GM12878 (cell line): ENCODE measurements at regions not wholly inside any gene's neighbourhood (a gene's known extent, or its start where the extent isn't known, plus 50 kb on each side); places are given as distances from the start of the nearest gene placed in this dataset.

ENCODE experiments used
- ATAC-seq: fragments of 200-7000 bp; cut with Tn5 transposase; 3 replicates; pipeline ENCODE4 v1.9.1; 2020; ENCODE audit warnings: mild to moderate bottlenecking, moderate library complexity
- BruUV-seq: library from RNA; stranded (reverse); fragments of 400-500 nt; replicated peaks from 2 replicates; lab custom pipeline; 2021; lab: Mats Ljungman, UMichigan
- CTCF ChIA-PET: fragments of 300-600 bp; sonication (Branson Sonifier 250); formaldehyde crosslinking; extraction: SDS; loops from one replicate; lab custom pipeline; 2021; ENCODE audit warnings: inconsistent platforms; lab: Yijun Ruan, JAX
- POLR2A ChIA-PET: fragments of 350-600 bp; formaldehyde crosslinking; extraction: SDS; loops from one replicate; lab custom pipeline; 2021; ENCODE audit warnings: inconsistent platforms; lab: Charles Lee
- RAD21 ChIA-PET: fragments of 300-600 bp; sonication (Branson Sonifier 250); formaldehyde crosslinking; loops from one replicate; lab custom pipeline; 2023; ENCODE audit warnings: antibody characterized with exemption; ENCODE audit not compliant: unreplicated experiment; lab: Charles Lee
- SMC1A ChIA-PET: fragments of 300-600 bp; sonication (Branson Sonifier 250); formaldehyde crosslinking; loops from one replicate; lab custom pipeline; 2023; ENCODE audit not compliant: unreplicated experiment, uncharacterized antibody; lab: Charles Lee
- DNase-seq: peaks from one replicate; pipeline ENCODE4 v3.0.0-alpha.2; 2011; ENCODE audit warnings: low read depth, low spot score
- FAIRE-seq: peaks from 3 replicates; lab custom pipeline; 2011; peaks lifted over from hg19 to GRCh38; lab: Jason Lieb, UNC
- H2AFZ ChIP-seq: 2 replicates; pipeline ENCODE4 v1.6.0; 2011; ENCODE audit warnings: low read depth, low read length, control low read depth; ENCODE audit not compliant: control insufficient read depth
- H3K27ac ChIP-seq: 2 replicates; pipeline ENCODE4 v1.5.1; 2011; ENCODE audit warnings: control low read depth; ENCODE audit not compliant: control insufficient read depth, insufficient read depth
- H3K27me3 ChIP-seq, 2 experiments: replicated peaks in 1 of 2; 2 replicates each; pipeline versions ENCODE4 v1.6.0 to v1.6.1; 2011; ENCODE audit warnings: low read length in 1 of 2; ENCODE audit not compliant: control insufficient read depth in 2 of 2, insufficient read depth in 2 of 2
- H3K36me3 ChIP-seq, 2 experiments: 2 replicates each; pipeline ENCODE4 v1.5.1; 2011; ENCODE audit warnings: low read length in 1 of 2; ENCODE audit not compliant: control insufficient read depth in 2 of 2, insufficient read depth in 2 of 2
- H3K4me1 ChIP-seq: 2 replicates; pipeline ENCODE4 v1.6.1; 2011; ENCODE audit warnings: mild to moderate bottlenecking, low read length, moderate library complexity, mixed read lengths; ENCODE audit not compliant: control insufficient read depth, insufficient read depth
- H3K4me2 ChIP-seq: 2 replicates; pipeline ENCODE4 v1.6.0; 2011; ENCODE audit warnings: control low read depth; ENCODE audit not compliant: control insufficient read depth, insufficient read depth
- H3K4me3 ChIP-seq: fragments of 200-600 bp; sonication (generic); 2 replicates; pipeline ENCODE4 v1.5.1; 2016
- H3K79me2 ChIP-seq: 2 replicates; pipeline ENCODE4 v1.6.0; 2011; ENCODE audit warnings: low read length; ENCODE audit not compliant: control insufficient read depth, insufficient read depth
- H3K9ac ChIP-seq: 2 replicates; pipeline ENCODE4 v1.8.0; 2011; ENCODE audit warnings: low read length, control low read depth, mixed read lengths; ENCODE audit not compliant: control insufficient read depth, insufficient read depth
- H3K9me3 ChIP-seq: replicated peaks from 3 replicates; pipeline ENCODE4 v1.5.1; 2011; ENCODE audit warnings: mild to moderate bottlenecking, low read length; ENCODE audit not compliant: control insufficient read depth, insufficient read depth
- H4K20me1 ChIP-seq: 2 replicates; pipeline ENCODE4 v1.6.0; 2011; ENCODE audit not compliant: control insufficient read depth, insufficient read depth
- CBFB ChIP-seq: IDR thresholded peaks from 2 replicates; pipeline ENCODE4 v1.6.1; 2016; ENCODE audit warnings: antibody characterized with exemption, low read depth
- ESRRA ChIP-seq: IDR thresholded peaks from 2 replicates; pipeline ENCODE4 v1.6.1; 2012; ENCODE audit warnings: mild to moderate bottlenecking, low read length, improper control_type of control experiment
- ETV6 ChIP-seq, 2 experiments: fragments of 450-650 bp in 1 of 2; IDR thresholded peaks in 1 of 2; conservative IDR thresholded peaks in 1 of 2; 2 replicates each; pipeline ENCODE4 v1.6.1; 2014; ENCODE audit warnings: antibody characterized with exemption in 1 of 2, borderline replicate concordance in 1 of 2, low read depth in 1 of 2, mild to moderate bottlenecking in 1 of 2, moderate library complexity in 1 of 2
- KLF5 ChIP-seq: fragments of 450-650 bp; IDR thresholded peaks from 2 replicates; pipeline ENCODE4 v1.6.1; 2014; ENCODE audit warnings: mild to moderate bottlenecking; ENCODE audit not compliant: partially characterized antibody
- LARP7 ChIP-seq: fragments of 450-650 bp; IDR thresholded peaks from 2 replicates; pipeline ENCODE4 v1.6.1; 2017; ENCODE audit warnings: mild to moderate bottlenecking
- PAX5 ChIP-seq: IDR thresholded peaks from 2 replicates; pipeline ENCODE4 v1.6.1; 2011; ENCODE audit warnings: low read depth, low read length, borderline replicate concordance
- RCOR1 ChIP-seq: conservative IDR thresholded peaks from 2 replicates; pipeline ENCODE4 v1.6.1; 2012; ENCODE audit warnings: low read depth, low read length, improper control_type of control experiment
- SMAD1 ChIP-seq: fragments of 450-650 bp; IDR thresholded peaks from 2 replicates; pipeline ENCODE4 v1.6.1; 2018; ENCODE audit warnings: mild to moderate bottlenecking, low read depth; ENCODE audit not compliant: partially characterized antibody
- SMAD5 ChIP-seq: IDR thresholded peaks from 2 replicates; pipeline ENCODE4 v1.6.1; 2016; ENCODE audit warnings: antibody characterized with exemption, low read depth
- SMC3 ChIP-seq: IDR thresholded peaks from 2 replicates; pipeline ENCODE4 v1.6.1; 2011; ENCODE audit warnings: low read length, improper control_type of control experiment, borderline replicate concordance
- SUZ12 ChIP-seq: fragments of 200-600 bp; sonication (generic); IDR thresholded peaks from one replicate; pipeline ENCODE4 v1.6.1; 2018; ENCODE audit warnings: antibody characterized with exemption, mild to moderate bottlenecking; ENCODE audit not compliant: unreplicated experiment
- TARDBP ChIP-seq: IDR thresholded peaks from 2 replicates; pipeline ENCODE4 v1.6.1; 2016; ENCODE audit warnings: borderline replicate concordance
- TBL1XR1 ChIP-seq: IDR thresholded peaks from 2 replicates; pipeline ENCODE4 v1.6.1; 2012; ENCODE audit warnings: low read depth, low read length, improper control_type of control experiment
- TCF12 ChIP-seq: IDR thresholded peaks from 2 replicates; pipeline ENCODE4 v1.6.1; 2011; ENCODE audit warnings: low read depth, mild to moderate bottlenecking, low read length
- ZBTB4 ChIP-seq: fragments of 450-650 bp; formaldehyde crosslinking; IDR thresholded peaks from 2 replicates; pipeline ENCODE4 v1.4.0; 2022; ENCODE audit warnings: mild to moderate bottlenecking, moderate library complexity
- ZBTB40 ChIP-seq: fragments of 450-650 bp; IDR thresholded peaks from 2 replicates; pipeline ENCODE4 v1.6.1; 2016; ENCODE audit warnings: mild to moderate bottlenecking, moderate library complexity, borderline replicate concordance
- ZNF622 ChIP-seq: fragments of 450-650 bp; IDR thresholded peaks from 2 replicates; pipeline ENCODE4 v1.6.1; 2017; ENCODE audit warnings: mild to moderate bottlenecking, inconsistent platforms
- WGBS: methylation state at CpG from one replicate; pipeline ENCODE4 v1.1.6; 2016; ENCODE audit warnings: low lambda C conversion rate; ENCODE audit not compliant: insufficient replicate concordance, insufficient coverage; ENCODE audit errors: missing lambda C conversion rate; 5-methylcytosine and 5-hydroxymethylcytosine counted together
- in situ Hi-C: fragments of 300-500 bp; cut with MboI; formaldehyde crosslinking; loops from 9 replicates; pipeline ENCODE4 v1.14.3; 2018; ENCODE audit warnings: mixed read lengths
- intact Hi-C: fragments of 100-400 bp; cut with micrococcal nuclease; formaldehyde crosslinking; loops from one replicate; pipeline ENCODE4 v1.14.2; 2022; ENCODE audit not compliant: unreplicated experiment

- no peak for TF ChIP-seq ZBTB4 (CRISPR knock-in tag)
- no peak for TF ChIP-seq ESRRA
- TF ChIP-seq RCOR1 = no peak
- TF ChIP-seq KLF5 = no peak
- TF ChIP-seq SMC3 = no peak
Measured at GRCh38 chr15:96521386-96521785, 190.9 kb downstream of the NR2F2 start (continued).

DNA sequence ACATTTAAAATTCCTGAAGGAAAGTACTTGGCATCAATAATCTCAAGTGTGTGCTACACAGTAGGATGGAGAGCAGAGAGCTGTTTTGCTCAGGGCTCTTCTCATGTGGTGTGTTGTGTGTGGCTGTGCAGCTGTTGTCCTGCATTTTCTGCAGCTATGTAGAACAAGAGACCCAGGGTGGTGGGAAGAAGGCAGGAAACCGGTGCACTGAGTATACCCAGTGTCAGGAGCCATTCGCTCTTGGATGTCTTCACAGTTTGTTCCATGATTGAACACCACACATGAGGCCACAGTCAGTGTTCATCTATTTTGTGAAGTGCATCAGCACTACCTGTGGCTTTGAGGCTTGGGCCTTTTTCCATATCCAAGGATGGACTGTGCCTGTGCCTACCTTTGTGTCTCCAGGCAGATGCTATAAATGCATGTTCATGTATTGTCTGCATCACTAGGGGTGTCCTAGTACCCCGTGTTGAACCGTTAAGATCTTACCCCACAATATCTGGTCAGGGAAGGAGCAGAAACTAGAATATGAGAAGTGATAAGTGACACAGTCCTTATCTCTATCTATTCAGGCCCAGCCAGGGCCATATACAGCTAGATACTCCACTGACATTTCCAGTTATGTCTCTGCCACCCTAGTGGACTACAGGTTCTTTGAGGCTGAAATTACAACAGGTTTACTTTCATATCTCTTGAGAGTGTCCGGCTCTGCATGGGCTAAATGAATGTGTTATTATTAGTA is 194.3 kb downstream of the NR2F2 start:
- Histone ChIP-seq H3K27ac (no peak overlapping the region), H3K9me3 (no peaks in the 10 kb centered on the region), H4K20me1 (no peaks in the 10 kb centered on the region), H3K79me2 (no peaks in the 10 kb centered on the region), H3K36me3 (no peaks in the 10 kb centered on the region), H3K4me3 (no peak overlapping the region), H3K9ac (no peak overlapping the region), H3K27me3 (no peaks in the 10 kb centered on the region; a peak in 1 of 4 replicates), H3K4me1 (no peaks in the 10 kb centered on the region), H3K4me2 (no peak overlapping the region), H2AFZ (no peak overlapping the region)
- BruUV-seq = no TSS peak
- SMC1A ChIA-PET = interaction anchor here (0.7 kb wide), 1 partner anchor 13 kb away, joined by 4 read pairs; no protein-coding TSS in a partner anchor
- no peak for DNase-seq
- no peak for FAIRE-seq
- in situ Hi-C loops (no loop called here), intact Hi-C loops (no loop called here)
- RAD21 ChIA-PET = no interaction called here
- WGBS = 2% methylated on average over 5 of the region's 5 CpGs
- POLR2A ChIA-PET = no interaction called here
- CTCF ChIA-PET = no interaction called here
- no peak for ATAC-seq
- TF ChIP-seq TARDBP = no peak
- no peak for TF ChIP-seq SUZ12
- TF ChIP-seq ZNF622 = no peak
- no peak for TF ChIP-seq LARP7
- TF ChIP-seq TBL1XR1 = no peak
- no peak for TF ChIP-seq ETV6 (conservative IDR thresholded peaks at IDR 0.05 in 1 of 2, IDR thresholded peaks at IDR 0.05 in 1 of 2; ENCODE audit: borderline replicate concordance in 1 of 2, low read depth in 1 of 2)
- no peak for TF ChIP-seq CBFB
- no peak for TF ChIP-seq SMAD5
- no peak for TF ChIP-seq ZBTB40
- no peak for TF ChIP-seq RCOR1
- TF ChIP-seq TCF12 = no peak
- TF ChIP-seq SMAD1 = no peak
- TF ChIP-seq PAX5 = no peak
